ENCODE measurements at regions not wholly inside any gene's neighbourhood (a gene's known extent, or its start where the extent isn't known, plus 50 kb on each side); places are given as distances from the start of the nearest gene placed in this dataset.

DNA sequence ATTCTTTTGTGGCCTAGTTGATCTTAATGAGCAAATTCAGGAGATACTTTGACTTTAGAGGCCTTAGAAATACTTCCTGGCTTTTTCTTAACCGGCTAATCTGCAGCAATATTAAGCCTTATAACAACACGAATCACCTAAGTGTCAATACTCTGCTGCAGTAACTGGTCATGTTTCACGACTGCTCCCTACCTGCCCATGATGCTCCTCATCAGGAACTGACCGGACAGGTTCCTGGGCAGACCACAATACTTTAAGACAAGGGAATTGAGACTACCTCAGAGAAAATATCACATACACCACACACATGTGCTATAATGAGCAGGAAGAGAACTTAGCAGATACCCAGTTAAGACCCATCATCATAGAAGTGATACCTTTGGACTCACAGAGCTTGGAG is 211.9 kb upstream of the BMP4 start:
- Histone ChIP-seq H3K4me3 (replicated peaks in 1 of 4; ENCODE audit: control extremely low read depth in 1 of 4, insufficient read depth in 1 of 4, low read depth in 3 of 4, low read length in 4 of 4) (no peak overlapping the region), H3K9ac (ENCODE audit: insufficient read depth, low read length) (no peak overlapping the region), H4K20me1 (ENCODE audit: control insufficient read depth, extremely low read depth, insufficient read depth, low read length) (no peaks in the 10 kb centered on the region), H3K27ac (ENCODE audit: insufficient read depth, low read length) (no peak overlapping the region), H3K79me2 (ENCODE audit: control insufficient read depth, insufficient read depth, low read length) (no peaks in the 10 kb centered on the region), H3K4me2 (ENCODE audit: extremely low read depth, insufficient read depth, low read length) (no peak overlapping the region), H2AFZ (ENCODE audit: low read length) (no peak overlapping the region), H3K4me1 (ENCODE audit: control insufficient read depth, extremely low read depth, insufficient read depth, low read length) (peaks cover 3% of the 10 kb centered on the region), H3K9me3 (ENCODE audit: control insufficient read depth, insufficient read depth, low read depth, low read length) (no peaks in the 10 kb centered on the region), H3K36me3 (ENCODE audit: control insufficient read depth, insufficient read depth, low read length) (no peaks in the 10 kb centered on the region), H3K27me3 (ENCODE audit: control insufficient read depth, insufficient read depth, low read length) (no peaks in the 10 kb centered on the region)
- TF ChIP-seq EZH2 (IDR thresholded peaks at IDR 0.05; ENCODE audit: low read length, missing control alignments), result no peak
- TF ChIP-seq, protein P1, sequence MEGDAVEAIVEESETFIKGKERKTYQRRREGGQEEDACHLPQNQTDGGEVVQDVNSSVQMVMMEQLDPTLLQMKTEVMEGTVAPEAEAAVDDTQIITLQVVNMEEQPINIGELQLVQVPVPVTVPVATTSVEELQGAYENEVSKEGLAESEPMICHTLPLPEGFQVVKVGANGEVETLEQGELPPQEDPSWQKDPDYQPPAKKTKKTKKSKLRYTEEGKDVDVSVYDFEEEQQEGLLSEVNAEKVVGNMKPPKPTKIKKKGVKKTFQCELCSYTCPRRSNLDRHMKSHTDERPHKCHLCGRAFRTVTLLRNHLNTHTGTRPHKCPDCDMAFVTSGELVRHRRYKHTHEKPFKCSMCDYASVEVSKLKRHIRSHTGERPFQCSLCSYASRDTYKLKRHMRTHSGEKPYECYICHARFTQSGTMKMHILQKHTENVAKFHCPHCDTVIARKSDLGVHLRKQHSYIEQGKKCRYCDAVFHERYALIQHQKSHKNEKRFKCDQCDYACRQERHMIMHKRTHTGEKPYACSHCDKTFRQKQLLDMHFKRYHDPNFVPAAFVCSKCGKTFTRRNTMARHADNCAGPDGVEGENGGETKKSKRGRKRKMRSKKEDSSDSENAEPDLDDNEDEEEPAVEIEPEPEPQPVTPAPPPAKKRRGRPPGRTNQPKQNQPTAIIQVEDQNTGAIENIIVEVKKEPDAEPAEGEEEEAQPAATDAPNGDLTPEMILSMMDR (conservative IDR thresholded peaks at IDR 0.05 in 1 of 2, IDR thresholded peaks at IDR 0.05 in 1 of 2; ENCODE audit: low read depth in 1 of 2, low read length in 2 of 2), result no peak
- DNase-seq (ENCODE audit: low read depth in 2 of 2), result no peak

DNA sequence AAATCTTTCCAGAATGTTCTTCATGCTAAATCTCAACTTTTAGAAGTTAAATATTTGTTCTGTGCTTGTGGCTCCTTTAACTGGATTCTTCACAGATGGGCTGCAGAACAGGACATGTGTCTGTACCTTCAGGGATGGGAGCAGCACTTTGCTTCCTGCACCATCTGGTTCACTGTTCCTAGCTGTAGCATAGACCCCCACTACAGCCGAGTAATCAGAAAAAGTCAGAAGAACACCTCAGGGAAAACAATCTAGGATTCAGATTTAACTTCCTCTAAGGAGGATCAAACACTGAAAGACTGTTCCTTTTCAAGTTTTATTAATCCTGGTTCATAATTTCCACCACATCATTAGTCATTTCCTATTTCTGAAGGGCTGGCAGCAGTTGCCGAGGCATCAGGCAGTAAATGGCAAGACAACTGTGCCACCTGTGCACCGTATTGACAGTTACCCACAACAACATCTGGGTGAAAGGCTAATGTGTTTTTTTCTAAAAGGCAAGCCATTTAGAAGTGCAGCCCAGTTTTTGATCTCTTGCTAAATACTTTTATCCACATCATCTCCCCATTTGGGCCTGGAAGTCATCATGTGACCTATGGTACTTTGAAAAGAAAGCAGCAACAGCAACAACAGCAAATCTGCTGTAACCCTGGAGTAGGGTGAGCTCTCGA is 212.8 kb upstream of the BMP4 start:
- Histone ChIP-seq H4K20me1 (ENCODE audit: control insufficient read depth, extremely low read depth, insufficient read depth, low read length) (no peaks in the 10 kb centered on the region), H3K79me2 (ENCODE audit: control insufficient read depth, insufficient read depth, low read length) (no peaks in the 10 kb centered on the region), H3K4me3 (replicated peaks in 1 of 4; ENCODE audit: control extremely low read depth in 1 of 4, insufficient read depth in 1 of 4, low read depth in 3 of 4, low read length in 4 of 4) (no peak overlapping the region), H3K9ac (ENCODE audit: insufficient read depth, low read length) (no peak overlapping the region), H3K4me1 (ENCODE audit: control insufficient read depth, extremely low read depth, insufficient read depth, low read length) (peaks cover 3% of the 10 kb centered on the region), H3K27me3 (ENCODE audit: control insufficient read depth, insufficient read depth, low read length) (no peaks in the 10 kb centered on the region), H2AFZ (ENCODE audit: low read length) (no peak overlapping the region), H3K27ac (ENCODE audit: insufficient read depth, low read length) (no peak overlapping the region), H3K36me3 (ENCODE audit: control insufficient read depth, insufficient read depth, low read length) (no peaks in the 10 kb centered on the region), H3K9me3 (ENCODE audit: control insufficient read depth, insufficient read depth, low read depth, low read length) (no peaks in the 10 kb centered on the region), H3K4me2 (ENCODE audit: extremely low read depth, insufficient read depth, low read length) (no peak overlapping the region)
- no peak for TF ChIP-seq EZH2 (IDR thresholded peaks at IDR 0.05; ENCODE audit: low read length, missing control alignments)
- TF ChIP-seq, protein P1 (conservative IDR thresholded peaks at IDR 0.05 in 1 of 2, IDR thresholded peaks at IDR 0.05 in 1 of 2; ENCODE audit: low read depth in 1 of 2, low read length in 2 of 2), result no peak
- DNase-seq (ENCODE audit: low read depth in 2 of 2), result peak; percentile 36 to 53

DNA sequence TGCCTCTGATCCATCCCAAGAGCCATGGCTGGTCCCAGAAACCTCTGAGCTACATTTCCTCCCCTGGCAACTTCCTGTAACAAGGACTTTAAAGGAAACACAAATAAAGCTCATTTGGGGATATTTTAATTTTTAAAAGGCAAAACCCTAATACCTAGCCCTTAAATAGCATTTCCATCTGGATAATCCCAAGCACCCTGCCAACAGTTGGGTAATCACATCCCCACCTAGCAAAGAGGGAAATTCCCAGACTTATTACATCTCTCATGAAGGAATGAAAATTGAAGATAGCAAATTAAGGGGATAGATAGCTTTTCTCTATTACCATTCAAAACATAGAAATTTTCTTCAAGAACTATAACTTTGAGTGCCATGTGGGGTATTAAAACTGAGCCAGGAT is 213.7 kb upstream of the BMP4 start:
- H3K4me1 ChIP-seq (ENCODE audit: control insufficient read depth, extremely low read depth, insufficient read depth, low read length), result peaks cover 3% of the 10 kb centered on the region
- no peak for DNase-seq (ENCODE audit: low read depth in 2 of 2)
- H3K4me3 ChIP-seq (replicated peaks in 1 of 4; ENCODE audit: control extremely low read depth in 1 of 4, insufficient read depth in 1 of 4, low read depth in 3 of 4, low read length in 4 of 4), result no peak overlapping the region
- H3K4me2 ChIP-seq (ENCODE audit: extremely low read depth, insufficient read depth, low read length), result no peak overlapping the region
- TF ChIP-seq, protein P1 (conservative IDR thresholded peaks at IDR 0.05 in 1 of 2, IDR thresholded peaks at IDR 0.05 in 1 of 2; ENCODE audit: low read depth in 1 of 2, low read length in 2 of 2), result no peak
- no peak overlapping the region for H2AFZ ChIP-seq (ENCODE audit: low read length)
- H3K9ac ChIP-seq (ENCODE audit: insufficient read depth, low read length), result no peak overlapping the region
- H3K27ac ChIP-seq (ENCODE audit: insufficient read depth, low read length), result no peak overlapping the region
- H3K27me3 ChIP-seq (ENCODE audit: control insufficient read depth, insufficient read depth, low read length), result no peaks in the 10 kb centered on the region
- no peaks in the 10 kb centered on the region for H3K9me3 ChIP-seq (ENCODE audit: control insufficient read depth, insufficient read depth, low read depth, low read length)
- H3K79me2 ChIP-seq (ENCODE audit: control insufficient read depth, insufficient read depth, low read length), result no peaks in the 10 kb centered on the region
- H3K36me3 ChIP-seq (ENCODE audit: control insufficient read depth, insufficient read depth, low read length), result no peaks in the 10 kb centered on the region
- H4K20me1 ChIP-seq (ENCODE audit: control insufficient read depth, extremely low read depth, insufficient read depth, low read length), result no peaks in the 10 kb centered on the region
